Stimulated activated CD4-positive, alpha-beta T cell treated with anti-CD3 and anti-CD28 coated beads, Interleukin-1b, Interleukin-23, amount 100 ng/mL, for 1 hour (primary cell): ENCODE measurements at regions not wholly inside any gene's neighbourhood (a gene's known extent, or its start where the extent isn't known, plus 50 kb on each side); places are given as distances from the start of the nearest gene placed in this dataset.

Experiments used
- DNase-seq, 2 donors: peaks; one replicate each; pipeline ENCODE4 v3.0.0-alpha.2; 2020; ENCODE audit warnings: low read depth in 2 of 2

DNA sequence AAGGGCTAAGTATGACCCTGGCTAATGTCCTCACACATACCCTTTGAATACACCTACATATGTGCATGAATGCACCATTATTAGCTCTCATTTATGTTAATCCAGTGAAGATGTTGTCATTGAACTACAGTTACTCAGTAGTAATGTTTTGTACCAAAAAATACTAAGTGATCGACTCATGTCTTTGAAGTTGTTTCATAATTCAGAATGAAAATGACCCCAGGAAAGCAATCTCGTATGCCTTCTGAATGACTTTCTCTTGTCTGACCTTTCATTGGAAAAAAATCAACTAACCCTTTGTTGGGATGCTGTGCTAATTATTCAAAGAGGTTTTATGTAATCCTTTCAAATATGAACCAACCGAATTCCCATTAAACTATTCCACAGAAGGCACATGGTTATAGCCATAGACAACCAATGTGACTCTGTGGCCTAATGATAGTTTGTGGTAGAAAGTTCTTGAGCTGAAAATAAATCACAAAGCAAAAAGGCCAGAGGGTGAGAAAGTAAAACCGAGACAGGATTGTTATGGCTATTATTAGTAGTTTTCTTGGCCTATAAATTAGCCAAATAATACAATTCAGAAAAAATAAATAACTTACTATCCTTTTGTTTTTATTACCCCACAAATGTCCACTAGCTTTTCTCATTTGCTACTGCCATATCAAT lies 86.8 kb upstream of the STARD13 start:
- DNase-seq: no peak

GRCh38 chr13:33373624-33374023 lies 88.1 kb upstream of the STARD13 start:
- DNase-seq: no peak

- no peak for DNase-seq
These were observed 89.9 kb upstream of the STARD13 start for GRCh38 chr13:33375421-33375820.

GRCh38 chr13:33376212-33376611 lies 90.7 kb upstream of the STARD13 start:
- DNase-seq: no peak

DNA sequence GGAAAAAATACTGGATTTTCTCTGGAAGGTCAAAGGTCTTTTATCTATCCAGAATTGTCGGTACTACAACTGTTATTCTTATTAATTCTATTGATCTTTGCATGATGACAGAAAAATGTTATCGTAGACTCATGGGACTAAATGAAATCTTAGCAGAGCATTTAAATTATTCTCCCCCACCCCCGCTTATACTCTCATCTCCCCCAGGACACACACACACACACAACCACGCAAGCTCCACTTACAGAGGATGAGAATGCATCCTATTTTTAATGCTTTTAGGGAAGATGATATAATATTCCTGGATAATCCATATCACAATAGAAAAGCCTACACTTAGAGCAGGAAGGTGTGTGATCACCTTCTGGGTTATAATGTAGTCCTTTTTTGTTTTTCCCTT lies 91.9 kb upstream of the STARD13 start:
- no peak for DNase-seq

GRCh38 chr13:33377825-33378224 lies 92.3 kb upstream of the STARD13 start:
- no peak for DNase-seq

DNA sequence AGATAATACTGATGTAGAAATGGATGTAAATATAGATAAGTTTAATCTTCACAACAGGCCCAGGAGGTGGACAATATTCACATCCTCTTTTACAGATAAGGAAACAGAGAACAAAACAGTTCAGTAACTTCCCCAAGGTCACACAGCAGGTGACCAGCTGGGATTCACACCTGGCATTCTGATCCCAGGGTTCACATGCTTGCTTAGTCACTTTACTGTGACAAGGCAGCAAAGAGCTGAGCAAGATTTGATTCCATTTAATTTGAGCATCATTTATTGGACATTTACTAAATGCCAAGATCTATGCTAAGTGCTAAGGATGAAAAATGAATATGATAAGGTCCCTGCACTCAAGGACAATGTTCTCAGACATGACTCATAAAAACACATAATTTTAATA lies 94.1 kb upstream of the STARD13 start:
- no peak for DNase-seq

- no peak for DNase-seq
These were observed 95.0 kb upstream of the STARD13 start for GRCh38 chr13:33380487-33381079.

DNA sequence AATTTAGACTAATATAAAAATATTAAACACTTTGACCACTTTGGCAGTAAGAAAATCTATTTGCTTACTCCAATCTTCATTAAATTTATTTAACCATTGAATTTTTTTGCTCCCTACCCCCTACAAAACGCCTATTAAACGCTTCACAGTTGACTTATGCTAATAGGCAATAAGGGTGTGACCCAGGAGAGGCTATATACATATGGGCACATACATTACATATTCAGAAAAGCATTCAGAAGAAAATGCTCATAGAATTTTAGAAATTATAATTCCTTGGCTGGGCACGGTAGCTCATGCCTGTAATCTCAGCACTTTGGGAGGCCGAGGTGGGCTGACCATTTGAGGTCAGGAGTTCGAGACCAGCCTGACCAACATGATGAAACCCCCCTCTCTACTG lies 95.6 kb upstream of the STARD13 start:
- no peak for DNase-seq

GRCh38 chr13:33381906-33382305 lies 96.4 kb upstream of the STARD13 start:
- DNase-seq: no peak

DNA sequence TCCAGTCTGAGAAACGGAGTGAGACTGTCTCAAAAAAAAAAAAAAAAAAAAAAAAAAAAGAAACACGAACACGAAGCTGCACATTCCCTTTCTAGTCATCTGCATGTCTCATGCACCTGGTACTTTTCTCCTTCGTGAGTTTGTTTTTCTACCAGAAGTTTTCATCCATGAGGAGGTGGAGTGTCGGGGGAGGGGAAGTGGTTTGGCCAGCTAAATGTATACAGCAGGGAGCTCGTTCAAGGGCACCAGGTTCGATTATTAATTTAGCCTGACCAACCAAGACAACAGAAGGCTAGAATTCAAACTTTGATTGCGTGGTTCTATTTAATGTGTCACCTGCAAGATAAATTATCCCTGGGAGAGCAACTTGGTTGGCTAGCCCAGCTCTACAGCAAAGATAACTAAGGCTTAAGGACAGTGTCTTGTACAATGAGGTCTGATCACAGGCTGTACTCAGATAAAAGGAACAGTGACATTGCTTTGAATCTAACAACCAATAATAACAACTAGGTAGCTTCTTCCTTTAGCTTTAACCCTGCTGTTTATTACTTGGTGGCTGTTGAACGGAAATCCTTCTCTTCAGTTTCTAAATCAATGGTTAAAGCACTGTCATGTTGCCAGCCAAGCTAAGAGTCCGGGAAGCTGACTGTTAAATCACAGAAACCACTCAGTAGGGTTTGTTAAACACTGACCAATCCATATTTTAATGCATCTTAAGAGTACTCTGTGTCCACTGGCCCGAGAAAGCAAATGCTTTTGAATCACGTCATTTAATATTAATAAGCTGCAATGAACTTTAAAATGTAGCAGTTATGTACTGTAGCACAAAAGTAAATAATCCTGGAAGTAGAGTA lies 98.4 kb upstream of the STARD13 start:
- no peak for DNase-seq

- no peak for DNase-seq
These were observed 102.9 kb upstream of the STARD13 start for GRCh38 chr13:33388286-33388998.

DNA sequence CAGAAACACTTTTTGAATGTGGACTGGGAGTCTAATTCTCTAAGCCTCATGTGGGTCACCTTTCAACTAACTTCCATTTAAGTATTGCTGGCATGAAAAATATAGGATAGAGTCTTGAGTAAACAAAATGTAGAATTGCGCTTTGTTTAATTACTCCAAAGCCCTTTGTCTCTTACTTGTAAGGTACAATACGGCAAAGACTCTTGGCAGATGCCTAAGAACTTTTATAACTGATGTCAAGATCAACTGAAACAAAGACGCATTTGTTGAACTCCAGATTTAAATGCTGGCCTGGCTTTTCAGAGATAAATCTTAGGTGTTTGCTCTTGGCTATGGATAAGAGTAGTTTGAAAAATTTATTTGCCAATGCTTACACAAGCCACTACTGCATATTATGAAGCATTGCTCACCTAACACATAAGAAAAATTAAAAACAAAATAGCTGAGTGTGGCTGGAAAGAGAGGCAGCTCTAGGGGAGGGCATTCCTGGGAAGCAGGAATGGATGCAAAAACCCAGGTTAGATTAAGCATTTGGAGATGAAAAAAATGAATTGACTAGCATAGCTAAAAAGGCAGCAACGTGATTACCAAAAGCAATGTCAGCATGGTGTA lies 107.3 kb upstream of the STARD13 start:
- no peak for DNase-seq

GRCh38 chr13:33394294-33394932 lies 108.9 kb upstream of the STARD13 start:
- DNase-seq: no peak

- no peak for DNase-seq
These were observed 115.7 kb upstream of the STARD13 start for GRCh38 chr13:33401238-33401637.

DNA sequence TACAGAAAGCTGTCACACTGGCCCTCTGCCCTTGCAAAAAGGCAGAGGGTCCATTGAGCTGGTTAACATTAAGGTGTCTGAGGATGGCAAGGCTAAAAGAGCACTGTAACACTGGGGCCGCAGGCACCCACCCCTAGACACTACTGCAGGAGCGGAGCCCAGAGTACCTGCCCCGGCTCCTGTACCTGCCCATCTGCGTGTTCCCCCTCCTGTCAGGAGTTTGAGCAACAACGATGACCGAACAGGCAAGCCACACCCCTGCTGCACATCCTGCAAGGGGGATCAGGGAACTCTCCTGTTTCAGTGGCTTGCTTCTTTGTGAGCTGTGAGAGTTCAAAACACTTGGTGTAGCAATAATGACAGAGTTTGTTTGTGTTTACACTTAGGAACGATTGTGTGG lies 117.4 kb upstream of the STARD13 start:
- DNase-seq: no peak

DNA sequence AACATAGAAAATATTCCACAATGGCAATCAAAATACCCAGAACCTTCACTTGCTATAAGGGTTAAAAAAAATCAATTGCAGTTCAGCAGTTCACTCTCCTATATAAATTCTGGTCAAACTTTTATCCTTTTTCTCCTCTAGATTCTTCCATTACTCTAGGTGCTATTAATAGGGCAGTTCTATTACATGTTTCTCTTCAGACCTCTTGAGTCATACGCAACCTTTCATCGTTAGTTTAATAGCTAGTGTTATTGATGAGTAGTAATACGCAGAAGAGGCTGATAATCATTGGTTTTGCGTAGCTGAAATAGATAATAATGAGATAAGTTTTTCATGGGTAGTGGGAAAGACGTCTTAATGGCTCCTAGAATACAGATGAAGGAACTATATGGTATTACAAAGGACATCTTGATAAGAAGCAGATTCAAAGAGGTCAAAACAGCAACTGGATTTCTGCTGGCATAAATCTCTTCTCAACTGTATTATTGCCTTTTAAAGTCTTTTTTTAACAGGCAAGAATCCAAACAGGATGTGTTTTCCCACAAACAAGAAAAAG lies 118.3 kb upstream of the STARD13 start:
- DNase-seq: no peak

DNA sequence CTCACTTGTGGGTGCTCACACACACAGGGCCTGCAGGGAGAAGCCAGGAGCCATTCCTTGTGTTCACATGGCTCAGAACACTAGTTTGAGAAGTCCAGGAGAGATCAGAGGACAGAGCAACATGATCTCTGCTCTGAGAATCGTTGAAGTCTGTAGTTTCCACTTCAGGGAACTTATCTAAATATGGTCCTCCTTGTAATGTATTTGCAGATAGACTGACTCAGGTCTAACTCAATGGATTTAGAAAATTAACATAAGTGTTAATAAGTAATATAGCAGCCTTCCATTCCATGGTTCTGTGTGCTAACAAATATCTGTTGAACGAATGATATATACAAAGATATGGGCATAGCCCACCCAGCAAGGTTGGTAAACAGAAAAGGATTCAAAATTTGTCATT lies 119.8 kb upstream of the STARD13 start:
- DNase-seq: no peak

GRCh38 chr13:33409673-33410510 lies 124.3 kb upstream of the STARD13 start:
- no peak for DNase-seq

DNA sequence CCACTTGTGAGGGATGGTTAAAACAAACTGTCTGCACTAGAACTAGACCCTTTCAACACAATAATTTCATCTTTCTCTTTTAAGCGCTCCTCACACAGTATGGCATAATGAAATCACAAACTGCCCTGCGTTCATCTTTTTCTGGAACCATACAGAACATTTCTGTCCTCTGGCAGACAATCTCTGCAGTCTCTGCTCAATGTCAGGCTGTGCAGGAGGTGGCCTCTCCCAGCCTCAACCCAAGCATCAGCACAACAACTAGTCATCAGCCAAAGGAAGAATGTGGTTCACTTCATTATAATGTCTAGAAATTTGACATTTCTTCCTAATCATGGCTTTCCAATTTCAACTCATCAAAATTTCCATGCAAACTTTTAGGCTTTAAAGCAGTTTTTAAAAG lies 125.1 kb upstream of the STARD13 start:
- no peak for DNase-seq
